ENCODE measurements at regions not wholly inside any gene's neighbourhood (a gene's known extent, or its start where the extent isn't known, plus 50 kb on each side); places are given as distances from the start of the nearest gene placed in this dataset.
"Not testable (repeated sequence)": the region's sequence is repeated elsewhere in the genome, so short reads cannot be mapped to it uniquely, and the experiment has no call there.

DNA sequence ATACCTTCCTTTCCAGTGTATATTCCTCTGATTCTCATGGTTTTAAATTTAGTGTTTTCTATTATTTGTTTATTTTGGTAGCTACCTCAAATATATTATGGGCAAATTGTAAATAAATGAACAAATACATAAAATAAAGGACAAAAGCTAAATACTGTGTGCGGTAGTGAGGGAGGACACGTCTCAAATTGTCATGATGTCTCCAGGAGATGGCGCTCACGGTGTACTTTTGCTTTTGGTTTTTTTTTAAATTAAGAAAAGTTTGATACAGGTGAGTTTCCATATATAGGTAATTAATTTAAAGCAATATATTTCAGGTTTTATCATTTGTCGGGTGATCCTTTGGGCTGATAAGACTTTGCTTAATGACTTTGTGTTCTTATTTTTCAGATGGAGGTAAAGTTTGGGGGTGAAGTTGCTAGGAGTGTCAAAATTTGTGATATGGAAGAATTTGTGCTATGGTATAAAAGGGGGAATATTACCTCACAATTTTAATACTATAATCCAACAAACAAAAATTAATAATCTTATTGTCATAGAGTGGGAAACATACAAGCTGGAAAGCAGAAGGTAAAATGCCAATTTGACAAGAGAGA lies 68.4 kb upstream of the TMEM229A start:
- no peak for DNase-seq

DNA sequence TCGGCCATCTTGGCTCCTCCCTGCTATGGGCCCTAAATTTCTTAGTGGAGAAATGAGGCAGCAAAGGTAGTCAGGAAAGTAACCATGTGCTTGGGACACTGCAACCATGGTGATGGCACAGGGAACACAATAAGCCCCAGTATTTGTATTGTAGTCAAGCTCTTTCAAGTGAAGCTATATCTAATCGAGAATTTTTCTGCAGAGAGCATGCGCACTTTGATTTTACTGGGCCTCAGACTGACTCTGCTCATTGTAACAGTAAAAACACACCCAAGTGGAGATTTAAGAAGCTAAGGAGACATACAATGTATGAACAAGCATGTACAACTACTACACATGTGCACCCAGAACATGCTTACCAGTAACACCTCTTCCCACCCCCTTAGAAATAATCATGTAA lies 67.3 kb upstream of the TMEM229A start:
- DNase-seq, result no peak

DNA sequence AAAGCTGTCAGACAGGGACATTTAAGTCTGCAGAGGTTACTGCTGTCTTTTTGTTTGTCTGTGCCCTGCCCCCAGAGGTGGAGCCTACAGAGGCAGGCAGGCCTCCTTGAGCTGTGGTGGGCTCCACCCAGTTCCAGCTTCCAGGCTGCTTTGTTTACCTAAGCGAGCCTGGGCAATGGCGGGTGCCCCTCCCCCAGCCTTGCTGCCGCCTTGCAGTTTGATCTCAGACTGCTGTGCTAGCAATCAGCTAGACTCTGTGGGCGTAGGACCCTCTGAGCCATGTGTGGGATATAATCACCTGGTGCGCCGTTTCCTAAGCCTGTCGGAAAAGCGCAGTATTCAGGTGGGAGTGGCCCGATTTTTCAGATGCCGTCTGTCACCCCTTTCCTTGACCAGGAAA lies 66.7 kb upstream of the TMEM229A start:
- not testable (repeated sequence) for DNase-seq

DNA sequence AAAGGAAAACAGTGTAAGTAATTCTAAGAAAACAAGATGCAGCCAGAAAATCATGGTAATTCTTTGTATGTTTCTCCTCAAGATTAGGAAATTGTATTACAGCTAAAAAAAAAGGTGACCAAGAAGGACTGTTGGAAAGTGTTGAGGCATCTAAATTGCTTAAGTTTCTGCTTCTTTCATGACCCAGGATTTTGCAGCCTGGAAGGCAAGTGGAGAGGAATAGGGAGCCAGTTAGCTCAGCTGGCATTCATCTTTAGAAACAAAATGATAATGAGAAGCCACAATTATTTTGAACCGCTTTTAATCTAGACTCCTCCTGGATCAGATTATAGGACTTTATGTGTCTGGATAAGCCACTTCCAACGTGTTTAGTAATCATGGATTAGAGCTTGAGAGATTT lies 56.8 kb upstream of the TMEM229A start:
- DNase-seq, result no peak

DNA sequence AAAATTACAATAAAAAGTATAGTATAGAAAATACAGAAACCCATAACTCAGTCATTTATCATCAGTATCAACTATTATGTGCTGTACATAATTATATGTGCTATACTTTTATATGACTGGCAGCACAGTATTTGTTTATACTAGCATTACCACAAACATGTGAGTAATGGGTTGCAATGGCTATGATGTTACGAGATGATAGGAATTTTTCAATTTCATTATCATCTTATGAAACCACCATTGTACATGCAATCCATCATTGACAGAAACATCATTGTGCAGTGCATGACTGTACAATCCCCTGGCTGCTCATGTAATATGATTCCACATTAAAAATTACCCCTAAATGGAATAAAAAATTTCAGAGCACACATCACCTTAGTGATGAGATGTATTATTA lies 55.7 kb upstream of the TMEM229A start:
- no peak for DNase-seq

DNA sequence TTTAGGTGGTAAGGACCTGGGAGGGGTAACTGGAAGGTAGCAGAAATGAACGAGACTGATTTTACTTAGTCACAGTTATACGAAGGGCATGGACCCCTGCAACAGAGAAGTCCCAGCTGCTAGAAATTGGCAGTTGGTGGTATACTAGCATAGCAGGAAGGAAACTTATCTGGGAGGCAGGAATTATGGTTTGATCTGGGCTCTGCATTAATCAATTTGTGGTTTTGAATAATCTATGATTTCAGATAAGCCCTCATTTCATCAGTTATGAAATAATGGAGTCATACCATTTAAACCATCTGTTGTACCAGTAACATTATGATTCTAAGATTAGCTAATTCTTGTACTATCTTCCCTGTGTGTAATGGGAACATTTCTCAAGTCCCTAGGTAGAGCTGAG lies 54.0 kb upstream of the TMEM229A start:
- DNase-seq, result no peak

DNA sequence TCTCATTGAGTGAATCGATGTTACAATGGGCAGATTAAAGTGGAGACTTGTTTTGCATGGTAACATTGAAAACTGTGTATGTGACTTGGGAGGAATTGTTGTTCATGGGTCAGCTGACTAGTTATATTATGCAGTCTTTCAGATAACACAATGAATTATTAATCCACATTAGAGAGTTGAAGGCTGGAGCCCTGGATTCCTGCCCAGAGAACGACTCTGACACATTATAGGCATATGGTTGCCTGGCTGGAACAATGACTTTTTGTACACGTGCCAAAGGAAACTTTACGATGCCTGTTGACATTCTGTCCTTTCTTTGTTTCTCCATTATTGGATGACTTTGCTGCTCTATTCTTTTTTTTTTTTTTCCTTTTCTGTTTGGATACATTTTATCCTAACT lies 52.3 kb upstream of the TMEM229A start:
- peak; percentile 23 for DNase-seq

DNA sequence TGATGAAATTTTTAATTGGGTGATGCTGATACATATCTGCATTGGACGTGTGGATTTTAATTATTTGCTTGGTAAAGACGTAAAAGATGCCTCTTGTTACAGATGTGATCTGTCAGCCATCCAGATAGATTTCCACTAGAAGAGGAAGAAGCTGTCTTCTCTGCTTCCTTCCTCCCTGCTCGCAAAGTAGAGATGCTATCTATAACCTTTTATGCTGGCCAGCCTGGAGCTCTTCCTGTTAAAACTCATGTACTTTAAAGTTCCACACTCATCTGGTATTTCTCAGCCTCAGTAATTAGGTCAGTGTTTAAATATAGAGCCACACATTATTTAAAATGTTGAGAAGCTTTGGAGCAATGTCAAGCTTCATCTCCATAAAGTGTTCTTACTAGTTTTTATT lies 51.2 kb upstream of the TMEM229A start:
- no peak for DNase-seq
